Trophoblast cell (in vitro differentiated cells and primary cell): ENCODE measurements at regions not wholly inside any gene's neighbourhood (a gene's known extent, or its start where the extent isn't known, plus 50 kb on each side); places are given as distances from the start of the nearest gene placed in this dataset.

Experiments
- DNase-seq, 2 donors: peaks; one replicate each; pipeline ENCODE4 v3.0.0-alpha.2; 2016
- H2AFZ ChIP-seq: 2 replicates; pipeline ENCODE4 v1.6.1; 2013; ENCODE audit warnings: low read length, moderate library complexity, mild to moderate bottlenecking; ENCODE audit not compliant: insufficient read depth, poor library complexity
- H2AK5ac ChIP-seq: 2 replicates; pipeline ENCODE4 v1.6.1; 2013; ENCODE audit warnings: mild to moderate bottlenecking, low read length
- H2BK120ac ChIP-seq: 2 replicates; pipeline ENCODE4 v1.6.1; 2013; ENCODE audit warnings: low read length, mild to moderate bottlenecking, moderate library complexity; ENCODE audit not compliant: insufficient read depth, poor library complexity
- H2BK12ac ChIP-seq: 2 replicates; pipeline ENCODE4 v1.6.1; 2013; ENCODE audit warnings: mild to moderate bottlenecking, low read length, moderate library complexity
- H2BK5ac ChIP-seq: 2 replicates; pipeline ENCODE4 v1.6.1; 2013; ENCODE audit warnings: low read length, low read depth, moderate library complexity, mild to moderate bottlenecking; ENCODE audit not compliant: poor library complexity
- H3K14ac ChIP-seq: 2 replicates; pipeline ENCODE4 v1.6.1; 2013; ENCODE audit warnings: mild to moderate bottlenecking, low read length
- H3K18ac ChIP-seq: 2 replicates; pipeline ENCODE4 v1.6.1; 2013; ENCODE audit warnings: mild to moderate bottlenecking, low read length
- H3K23ac ChIP-seq: 2 replicates; pipeline ENCODE4 v1.6.1; 2013; ENCODE audit warnings: low read length
- H3K27ac ChIP-seq: 2 replicates; pipeline ENCODE4 v1.5.1; 2013; ENCODE audit warnings: low read depth, mild to moderate bottlenecking, inconsistent platforms, low read length, moderate library complexity
- H3K27me3 ChIP-seq: 2 replicates; pipeline ENCODE4 v1.6.1; 2013; ENCODE audit warnings: inconsistent platforms, mild to moderate bottlenecking, low read length, moderate library complexity; ENCODE audit not compliant: insufficient read depth
- H3K36me3 ChIP-seq, 2 experiments: 1 replicate in 1 of 2; 2 replicates in 1 of 2; pipeline ENCODE4 v1.6.1; 2013; ENCODE audit warnings: low read length in 2 of 2, mild to moderate bottlenecking in 2 of 2, moderate library complexity in 1 of 2; ENCODE audit not compliant: insufficient read depth in 2 of 2, control insufficient read depth in 1 of 2
- H3K4ac ChIP-seq: 2 replicates; pipeline ENCODE4 v1.6.1; 2013; ENCODE audit warnings: low read depth, mild to moderate bottlenecking, low read length, moderate library complexity
- H3K4me1 ChIP-seq, 2 experiments: 1 replicate in 1 of 2; 2 replicates in 1 of 2; pipeline ENCODE4 v1.6.1; 2013; ENCODE audit warnings: low read length in 2 of 2, mild to moderate bottlenecking in 2 of 2, moderate library complexity in 1 of 2; ENCODE audit not compliant: insufficient read depth in 2 of 2, control insufficient read depth in 1 of 2
- H3K4me2 ChIP-seq: 2 replicates; pipeline ENCODE4 v1.6.1; 2013; ENCODE audit warnings: inconsistent platforms, mild to moderate bottlenecking, low read length, moderate library complexity
- H3K4me3 ChIP-seq: 2 replicates; pipeline ENCODE4 v1.5.1; 2013; ENCODE audit warnings: mild to moderate bottlenecking, low read depth, low read length, inconsistent platforms
- H3K79me1 ChIP-seq: one replicate; pipeline ENCODE4 v1.6.1; 2013; ENCODE audit warnings: low read length
- H3K79me2 ChIP-seq: 2 replicates; pipeline ENCODE4 v1.6.1; 2013; ENCODE audit warnings: low read length, mild to moderate bottlenecking; ENCODE audit not compliant: control insufficient read depth, insufficient read depth, poor library complexity
- H3K9ac ChIP-seq: 2 replicates; pipeline ENCODE4 v1.6.1; 2013; ENCODE audit warnings: mild to moderate bottlenecking, low read length
- H3K9me3 ChIP-seq: 2 replicates; pipeline ENCODE4 v1.6.1; 2013; ENCODE audit warnings: low read depth, mild to moderate bottlenecking, control low read depth, inconsistent platforms, low read length; ENCODE audit not compliant: insufficient read depth
- H4K12ac ChIP-seq: 2 replicates; pipeline ENCODE4 v1.6.1; 2013; ENCODE audit warnings: low read depth, mild to moderate bottlenecking, low read length, moderate library complexity
- H4K8ac ChIP-seq: 2 replicates; pipeline ENCODE4 v1.6.1; 2013; ENCODE audit warnings: low read depth, mild to moderate bottlenecking, low read length, moderate library complexity
- H4K91ac ChIP-seq: one replicate; pipeline ENCODE4 v1.6.1; 2013; ENCODE audit warnings: low read depth, mild to moderate bottlenecking, low read length, moderate library complexity
- WGBS: extraction: QIAGEN DNeasy Blood & Tissue Kit; methylation state at CpG from one replicate; pipeline ENCODE4 v1.1.7; 2013; ENCODE audit warnings: missing lambda C conversion rate; ENCODE audit not compliant: insufficient read length, insufficient coverage; ENCODE audit errors: extremely low coverage; 5-methylcytosine and 5-hydroxymethylcytosine counted together

DNA sequence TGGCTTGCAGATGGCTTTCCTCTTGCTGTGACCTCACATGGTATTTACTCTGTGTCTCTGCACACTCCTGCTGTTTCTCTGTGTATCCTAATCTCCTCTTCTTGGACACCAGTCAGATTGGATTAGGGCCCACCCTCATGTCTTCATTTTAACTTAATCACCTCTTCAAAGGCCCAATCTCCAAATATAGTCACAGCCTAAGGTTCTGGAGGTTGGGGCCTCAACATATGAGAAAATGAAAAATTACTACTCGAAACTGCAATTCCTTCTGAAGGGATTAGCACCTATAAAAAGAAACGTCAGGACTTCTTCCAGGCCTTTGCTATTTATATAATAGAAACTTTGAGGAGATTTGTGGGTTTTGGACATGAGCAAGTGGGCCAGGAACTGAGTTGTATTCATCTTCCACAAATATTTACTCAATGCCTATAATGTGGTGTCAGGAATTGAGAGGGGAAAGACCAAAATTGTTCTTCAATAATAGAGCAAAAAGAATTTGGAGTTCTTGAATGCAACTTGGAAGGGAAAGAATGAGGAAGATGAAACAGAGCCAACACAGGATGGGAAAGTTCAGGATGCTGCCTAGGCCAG lies 270.0 kb upstream of the FN1 start:
- no CpG with 5 or more reads among the region's 2 CpGs for WGBS
- H3K4me2 ChIP-seq = no peak overlapping the region

DNA sequence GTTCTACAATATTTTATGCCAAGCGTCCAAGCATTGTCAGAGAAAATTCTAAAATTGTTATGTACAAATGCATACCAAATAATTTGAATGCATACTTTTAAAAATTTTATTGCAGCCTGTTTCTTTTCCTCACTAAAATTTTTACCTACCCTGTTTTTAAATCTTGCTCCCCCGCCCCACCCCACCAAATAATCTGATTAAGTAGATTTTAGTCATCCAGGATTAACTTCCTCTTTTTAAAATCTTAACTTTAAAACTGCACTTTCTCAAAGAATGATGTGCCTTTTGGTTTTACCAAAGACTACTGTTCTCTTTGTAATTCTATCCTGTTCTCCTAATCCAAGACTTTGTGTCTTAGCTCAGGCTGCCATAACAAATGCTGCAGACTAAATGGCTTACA lies 269.4 kb upstream of the FN1 start:
- H2BK5ac ChIP-seq = no peak overlapping the region
- no peak for DNase-seq
- no peak overlapping the region for H3K4ac ChIP-seq
- peaks cover 13% of the 10 kb centered on the region for H3K79me1 ChIP-seq
- no peak overlapping the region for H3K4me3 ChIP-seq
- H3K23ac ChIP-seq = no peak overlapping the region
- no peak overlapping the region for H3K18ac ChIP-seq
- H3K9ac ChIP-seq = no peak overlapping the region
- H3K9me3 ChIP-seq = no peaks in the 10 kb centered on the region
- H2AK5ac ChIP-seq = no peak overlapping the region
- H4K91ac ChIP-seq = no peak overlapping the region
- no peak overlapping the region for H2AFZ ChIP-seq
- no peak overlapping the region for H2BK12ac ChIP-seq
- no peak overlapping the region for H2BK120ac ChIP-seq
- no peaks in the 10 kb centered on the region for H3K79me2 ChIP-seq
- no peaks in the 10 kb centered on the region for H3K27me3 ChIP-seq
- no peak overlapping the region for H3K27ac ChIP-seq
- H3K4me2 ChIP-seq = no peak overlapping the region
- no CpG with 5 or more reads among the region's 2 CpGs for WGBS
- H3K36me3 ChIP-seq = no peaks in the 10 kb centered on the region
- no peak overlapping the region for H3K14ac ChIP-seq
- H3K4me1 ChIP-seq = peaks cover 2% of the 10 kb centered on the region in 2 experiments
- no peak overlapping the region for H4K12ac ChIP-seq
- H4K8ac ChIP-seq = no peak overlapping the region

More for the DNA sequence above, 270.0 kb upstream of the FN1 start:
- Histone ChIP-seq H2BK120ac (no peak overlapping the region), H2AFZ (no peak overlapping the region), H3K23ac (no peak overlapping the region), H3K9me3 (no peaks in the 10 kb centered on the region), H2BK12ac (no peak overlapping the region), H3K27me3 (no peaks in the 10 kb centered on the region), H3K9ac (no peak overlapping the region), H3K36me3 (no peaks in the 10 kb centered on the region), H3K27ac (no peak overlapping the region), H2AK5ac (no peak overlapping the region), H3K4ac (no peak overlapping the region), H3K79me1 (peaks cover 13% of the 10 kb centered on the region), H3K18ac (no peak overlapping the region), H4K12ac (no peak overlapping the region), H3K14ac (no peak overlapping the region), H2BK5ac (no peak overlapping the region), H3K4me3 (no peak overlapping the region), H4K8ac (no peak overlapping the region), H3K4me1 (peaks cover 2 to 3% of the 10 kb centered on the region in 2 experiments), H3K79me2 (no peaks in the 10 kb centered on the region), H4K91ac (no peak overlapping the region)
- no peak for DNase-seq

DNA sequence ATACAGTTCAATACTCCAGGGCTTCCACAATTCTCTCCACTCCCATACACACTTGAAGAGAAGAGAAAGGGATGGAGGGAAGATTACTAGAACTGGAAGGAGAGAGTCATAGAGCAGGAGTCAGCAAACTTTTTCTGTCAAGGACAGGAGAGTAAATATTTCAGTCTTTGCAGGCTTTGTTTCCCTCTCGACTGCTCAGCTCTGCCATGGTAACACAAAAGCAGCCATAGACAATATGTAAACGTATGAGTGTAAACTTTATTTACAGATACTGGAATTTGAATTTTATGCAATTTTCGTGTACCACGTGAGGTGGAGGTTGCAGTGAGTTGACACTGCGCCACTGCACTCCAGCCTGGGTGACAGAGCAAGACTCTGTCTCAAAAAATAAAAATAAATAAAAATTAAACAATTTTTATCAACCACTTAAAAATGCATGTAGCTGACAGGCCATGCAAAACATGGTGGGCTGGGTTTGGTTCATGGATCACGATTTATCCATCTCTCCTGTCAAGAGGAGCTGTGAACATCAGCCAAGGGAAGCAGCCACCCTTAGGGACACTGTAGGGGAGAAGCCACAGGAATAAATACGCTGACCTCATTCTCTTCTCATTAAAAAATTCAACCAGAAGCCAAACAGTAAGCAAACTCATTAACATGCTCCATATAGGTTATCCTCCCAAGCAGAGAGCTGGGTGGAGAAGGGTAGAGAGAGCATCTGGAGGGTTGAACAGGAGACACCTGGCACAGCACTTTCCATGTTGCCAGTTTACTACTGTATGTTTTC lies 266.4 kb upstream of the FN1 start:
- H2AK5ac ChIP-seq = no peak overlapping the region
- no peak overlapping the region for H3K4me2 ChIP-seq
- no peak overlapping the region for H4K12ac ChIP-seq
- H3K9ac ChIP-seq = no peak overlapping the region
- no peak overlapping the region for H3K27ac ChIP-seq
- H3K4ac ChIP-seq = no peak overlapping the region
- no peaks in the 10 kb centered on the region for H3K27me3 ChIP-seq
- no peaks in the 10 kb centered on the region for H3K36me3 ChIP-seq
- peaks cover 2% of the 10 kb centered on the region for H3K79me2 ChIP-seq
- peaks cover 15% of the 10 kb centered on the region for H3K79me1 ChIP-seq
- H2BK5ac ChIP-seq = no peak overlapping the region
- peak overlapping the region; percentile 75 for H4K91ac ChIP-seq
- H2AFZ ChIP-seq = no peak overlapping the region
- no peak overlapping the region for H3K4me3 ChIP-seq
- no peak overlapping the region for H3K23ac ChIP-seq
- H4K8ac ChIP-seq = no peak overlapping the region
- peaks cover 2 to 5% of the 10 kb centered on the region in 2 experiments for H3K4me1 ChIP-seq
- no CpG with 5 or more reads among the region's 7 CpGs for WGBS
- no peaks in the 10 kb centered on the region for H3K9me3 ChIP-seq
- no peak for DNase-seq
- peak overlapping the region; percentile 63 for H2BK12ac ChIP-seq
- no peak overlapping the region for H3K14ac ChIP-seq
- H2BK120ac ChIP-seq = peak overlapping the region; percentile 63
- H3K18ac ChIP-seq = no peak overlapping the region

DNA sequence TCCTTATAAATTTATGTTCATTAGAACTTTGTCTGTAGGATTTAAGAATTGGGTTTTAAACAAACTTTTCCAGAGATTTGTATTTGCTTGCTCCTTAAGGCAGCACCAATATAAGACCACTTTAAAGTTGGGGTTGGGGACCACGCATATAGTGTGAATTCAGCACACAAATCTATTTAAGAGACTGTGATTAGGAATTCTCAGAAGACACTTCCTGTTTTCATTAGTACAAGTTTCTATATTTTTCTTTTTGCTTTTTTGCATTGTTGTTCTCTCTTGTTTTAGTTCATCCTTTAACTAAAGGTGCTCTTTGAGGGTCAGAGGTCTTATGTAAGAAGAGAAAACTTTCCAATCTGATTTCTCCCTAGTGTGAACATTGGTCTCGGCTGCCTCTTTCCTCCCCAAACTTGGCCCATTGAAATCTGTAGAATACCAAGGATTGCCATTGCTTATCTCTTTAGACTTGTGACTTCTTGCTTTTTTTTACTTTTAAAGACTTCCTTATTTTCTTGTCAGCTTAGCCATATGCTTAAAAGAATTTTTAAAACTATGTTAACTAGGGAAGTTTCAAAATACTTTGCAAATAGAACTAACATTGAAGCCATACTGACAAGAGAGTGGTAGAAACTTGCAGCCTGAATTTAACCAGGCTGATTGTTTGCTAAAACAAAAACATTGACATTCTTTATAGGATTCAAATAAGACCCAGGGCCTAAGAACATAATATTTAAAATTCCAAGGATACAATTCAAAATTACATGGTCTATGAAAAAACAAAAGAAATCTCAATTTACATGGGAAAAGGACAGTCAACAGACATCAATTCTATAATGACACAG lies 264.1 kb upstream of the FN1 start:
- H4K91ac ChIP-seq = no peak overlapping the region

More for the DNA sequence above, 264.1 kb upstream of the FN1 start:
- WGBS = no CpG with 5 or more reads among the region's 2 CpGs
- H2AFZ ChIP-seq = no peak overlapping the region
- H3K79me1 ChIP-seq = peaks cover 26% of the 10 kb centered on the region
- no peak overlapping the region for H4K12ac ChIP-seq
- no peak overlapping the region for H3K9ac ChIP-seq
- no peak overlapping the region for H3K14ac ChIP-seq
- H3K4me1 ChIP-seq = peaks cover 5 to 6% of the 10 kb centered on the region in 2 experiments
- H3K79me2 ChIP-seq = peaks cover 2% of the 10 kb centered on the region
- H2BK120ac ChIP-seq = no peak overlapping the region
- H3K23ac ChIP-seq = no peak overlapping the region
- H3K36me3 ChIP-seq = no peaks in the 10 kb centered on the region
- no peak overlapping the region for H4K8ac ChIP-seq
- no peak overlapping the region for H3K4me3 ChIP-seq
- H2BK12ac ChIP-seq = no peak overlapping the region
- H3K9me3 ChIP-seq = no peaks in the 10 kb centered on the region
- peak overlapping the region; percentile 41 for H3K27ac ChIP-seq
- no peak overlapping the region for H2BK5ac ChIP-seq
- no peak overlapping the region for H3K18ac ChIP-seq
- H3K27me3 ChIP-seq = no peaks in the 10 kb centered on the region
- DNase-seq = no peak
- H2AK5ac ChIP-seq = no peak overlapping the region
- no peak overlapping the region for H3K4me2 ChIP-seq
- no peak overlapping the region for H3K4ac ChIP-seq
